Skeletal muscle cell (primary cell): ENCODE measurements at regions not wholly inside any gene's neighbourhood (a gene's known extent, or its start where the extent isn't known, plus 50 kb on each side); places are given as distances from the start of the nearest gene placed in this dataset.

Experiments used
- DNase-seq: peaks from one replicate; pipeline ENCODE4 v3.0.0-alpha.2; 2010; ENCODE audit warnings: low read depth
- H3K4me3 ChIP-seq: 2 replicates; pipeline ENCODE4 v1.5.1; 2011; ENCODE audit warnings: low read depth, mild to moderate bottlenecking, control low read depth, low read length, moderate library complexity

DNA sequence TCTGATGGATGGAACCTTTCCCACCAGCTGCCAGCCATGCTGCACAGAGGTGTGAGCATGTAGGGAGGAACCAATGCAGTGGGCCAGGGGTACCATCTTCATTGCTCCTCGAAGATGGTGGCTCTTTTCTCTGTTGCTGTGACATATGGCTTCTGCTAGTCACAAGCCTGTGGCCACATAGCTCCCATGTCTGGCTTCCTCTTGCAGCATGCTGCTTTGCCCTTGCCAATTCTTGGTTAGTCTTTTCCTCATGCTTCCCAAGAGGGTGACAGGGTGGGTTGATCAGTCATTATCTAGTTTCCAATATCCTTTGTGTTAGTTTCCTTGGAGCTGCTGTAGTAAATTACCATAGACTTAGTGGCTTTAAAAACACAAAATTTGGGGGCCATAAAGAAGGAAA, 123.4 kb downstream of the ETS2 start:
- H3K4me3 ChIP-seq = no peak overlapping the region
- DNase-seq = no peak

DNA sequence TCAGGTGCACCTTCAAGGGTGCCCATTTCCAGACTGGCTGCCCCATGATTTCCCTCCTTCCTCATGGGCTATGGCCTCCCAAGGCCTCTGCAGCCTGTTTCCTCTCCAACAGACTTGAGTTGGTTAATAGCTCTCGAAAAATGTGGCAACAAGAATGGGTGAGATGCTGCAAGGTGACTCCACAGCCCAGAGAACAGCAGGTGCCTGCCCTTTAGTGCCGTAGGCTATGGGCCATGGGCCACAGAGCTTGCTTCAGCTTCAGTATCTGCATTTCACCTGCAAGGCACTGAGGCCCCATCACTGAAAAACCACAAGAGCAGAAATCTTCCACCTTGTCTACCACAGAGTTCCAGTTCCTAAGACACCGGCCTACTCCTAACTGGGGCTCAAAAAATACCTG, 122.0 kb downstream of the ETS2 start:
- DNase-seq = no peak
- no peak overlapping the region for H3K4me3 ChIP-seq

- H3K4me3 ChIP-seq = no peak overlapping the region
- DNase-seq = peak; percentile 87
Observed at GRCh38 chr21:38925923-38926322, 120.2 kb downstream of the ETS2 start.

DNA sequence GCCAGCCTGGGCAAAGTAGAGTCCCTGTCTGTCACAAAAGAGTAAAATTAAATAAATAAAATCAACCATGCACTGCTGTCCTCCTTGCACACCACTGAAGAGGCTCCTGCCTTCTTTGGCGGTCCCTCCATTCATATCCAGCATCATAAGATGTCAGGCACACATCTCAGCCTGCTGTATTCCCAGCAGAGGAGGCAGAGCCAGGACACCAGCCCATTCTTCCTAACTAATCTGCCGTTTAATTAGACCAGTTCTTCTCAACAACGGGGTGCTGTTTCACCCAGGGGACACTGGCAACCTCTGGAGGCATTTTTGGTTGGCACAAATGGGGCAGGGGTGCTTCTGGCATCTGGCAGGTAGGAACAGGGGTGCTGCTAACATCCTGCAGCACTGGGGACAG, 119.7 kb downstream of the ETS2 start:
- H3K4me3 ChIP-seq = no peak overlapping the region
- DNase-seq = no peak

- DNase-seq = no peak
- no peak overlapping the region for H3K4me3 ChIP-seq
Observed at GRCh38 chr21:38924954-38925353, 119.2 kb downstream of the ETS2 start.

GRCh38 chr21:38923429-38923828, 117.7 kb downstream of the ETS2 start:
- H3K4me3 ChIP-seq = no peak overlapping the region
- DNase-seq = no peak

GRCh38 chr21:38922474-38923235, 116.9 kb downstream of the ETS2 start:
- no peak for DNase-seq
- no peak overlapping the region for H3K4me3 ChIP-seq

GRCh38 chr21:38921511-38922251, 116.0 kb downstream of the ETS2 start:
- no peak for DNase-seq
- H3K4me3 ChIP-seq = no peak overlapping the region

DNA sequence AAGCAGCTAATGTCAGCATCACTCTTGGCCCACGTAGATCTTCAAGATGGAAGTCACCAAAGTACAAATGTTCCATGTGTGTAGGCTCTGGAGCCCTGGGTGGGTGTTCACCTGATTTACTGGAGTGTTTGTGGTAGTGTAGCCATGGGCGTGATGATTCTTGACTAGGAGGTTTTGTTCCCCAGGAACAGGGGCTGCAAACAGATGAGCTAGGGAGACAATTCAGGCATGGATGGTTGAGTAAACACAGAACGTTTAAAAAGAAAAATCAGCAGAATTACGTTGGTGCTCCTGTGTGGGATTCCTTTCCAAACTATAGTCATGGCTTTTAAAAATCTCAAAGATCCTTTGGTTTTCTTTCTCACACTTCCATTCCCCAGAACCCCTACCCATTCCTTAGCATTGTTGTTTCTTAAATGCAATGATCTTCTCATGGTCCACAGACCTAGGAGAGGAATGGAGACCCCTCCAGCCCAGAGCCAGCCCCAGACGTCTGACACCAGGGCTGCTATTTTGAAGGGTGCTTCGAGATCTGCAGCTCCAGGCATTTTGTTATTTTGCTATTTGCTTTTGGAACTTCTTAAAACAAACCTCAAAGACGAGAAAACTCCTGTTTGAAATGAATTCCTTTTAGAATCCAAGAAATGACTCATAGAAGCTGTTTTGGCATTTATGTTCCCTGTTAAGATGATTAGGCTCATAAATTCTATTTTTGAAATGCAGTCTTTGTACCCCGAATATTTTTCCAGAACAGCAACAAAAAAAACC, 115.1 kb downstream of the ETS2 start:
- no peak overlapping the region for H3K4me3 ChIP-seq
- DNase-seq = no peak

- H3K4me3 ChIP-seq = no peak overlapping the region
- no peak for DNase-seq
Observed at GRCh38 chr21:38918607-38919346, 113.0 kb downstream of the ETS2 start.

DNA sequence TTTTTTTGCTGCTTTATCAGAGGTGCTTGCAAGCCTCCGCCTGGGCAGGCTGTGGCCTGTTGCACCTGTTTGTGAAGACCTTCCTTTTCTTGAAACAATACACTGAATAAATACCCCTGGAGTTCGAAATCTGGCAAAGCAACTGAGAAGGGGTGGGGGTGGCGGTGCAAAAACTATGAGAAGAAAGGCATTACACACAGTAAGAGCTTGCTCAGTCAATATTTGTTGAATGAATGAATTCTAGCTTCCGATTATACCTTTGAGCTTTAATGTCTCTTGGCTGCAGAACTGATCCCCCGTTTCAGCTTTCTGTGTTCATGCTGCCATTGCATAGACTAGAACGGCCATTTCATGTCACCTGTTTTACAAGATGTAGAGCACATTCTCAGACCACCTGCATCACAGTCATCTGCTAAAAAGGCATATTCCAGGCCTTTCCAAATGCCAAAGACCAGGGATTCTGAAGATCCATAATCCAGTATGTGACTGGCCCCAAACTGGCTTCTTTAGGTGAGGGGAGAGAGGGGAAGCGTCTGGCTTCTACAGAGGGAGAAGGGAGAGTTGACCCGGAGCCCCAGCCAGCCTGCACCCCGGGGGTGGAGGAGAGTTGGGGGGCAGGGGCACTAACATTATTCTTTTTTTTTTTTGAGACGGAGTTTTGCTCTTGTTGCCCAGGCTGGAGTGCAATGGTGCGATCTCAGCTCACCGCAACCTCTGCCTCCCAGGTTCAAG, 111.5 kb downstream of the ETS2 start:
- no peak overlapping the region for H3K4me3 ChIP-seq
- no peak for DNase-seq

- no peak for DNase-seq
- no peak overlapping the region for H3K4me3 ChIP-seq
Observed at GRCh38 chr21:38916214-38916964, 110.7 kb downstream of the ETS2 start.

GRCh38 chr21:38915546-38915945, 109.8 kb downstream of the ETS2 start:
- H3K4me3 ChIP-seq = no peak overlapping the region
- no peak for DNase-seq

DNA sequence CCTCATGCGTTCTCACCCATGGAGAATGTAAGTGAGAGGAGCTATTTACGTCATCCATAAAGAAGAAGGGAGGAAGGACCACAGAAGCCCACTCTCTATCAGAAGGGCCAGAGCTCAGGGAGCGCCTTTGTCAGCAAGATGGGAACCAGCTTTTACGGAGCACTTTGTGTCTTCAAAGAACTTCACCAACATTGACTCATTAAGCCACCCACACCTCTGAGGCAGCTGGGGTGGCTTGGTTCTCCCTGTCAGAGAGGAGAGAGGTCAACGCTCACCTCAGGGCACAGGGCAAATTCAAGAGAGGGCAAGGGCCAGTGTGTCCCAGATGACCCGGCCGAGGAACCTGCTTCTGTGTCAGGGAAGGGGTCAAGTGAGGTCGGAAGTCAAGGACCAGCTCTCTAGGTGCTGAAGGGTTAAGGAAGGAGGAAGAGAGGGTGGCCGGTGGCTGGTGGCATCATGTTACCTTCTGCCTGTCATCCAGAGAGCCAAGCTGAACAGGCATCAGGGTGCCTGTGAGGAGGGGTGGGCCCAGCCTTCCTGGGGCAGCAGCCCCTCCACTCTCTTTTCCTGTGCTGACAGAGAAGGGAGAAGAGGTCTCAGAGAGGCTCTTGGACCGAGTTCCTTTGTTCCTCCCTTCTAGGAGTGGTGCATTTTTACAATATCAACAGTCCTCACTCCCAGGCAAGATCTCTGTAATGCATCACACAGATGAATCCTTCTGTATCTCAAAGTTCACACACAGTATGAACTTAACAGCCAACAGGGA, 109.0 kb downstream of the ETS2 start:
- DNase-seq = peak; percentile 23
- H3K4me3 ChIP-seq = no peak overlapping the region

DNA sequence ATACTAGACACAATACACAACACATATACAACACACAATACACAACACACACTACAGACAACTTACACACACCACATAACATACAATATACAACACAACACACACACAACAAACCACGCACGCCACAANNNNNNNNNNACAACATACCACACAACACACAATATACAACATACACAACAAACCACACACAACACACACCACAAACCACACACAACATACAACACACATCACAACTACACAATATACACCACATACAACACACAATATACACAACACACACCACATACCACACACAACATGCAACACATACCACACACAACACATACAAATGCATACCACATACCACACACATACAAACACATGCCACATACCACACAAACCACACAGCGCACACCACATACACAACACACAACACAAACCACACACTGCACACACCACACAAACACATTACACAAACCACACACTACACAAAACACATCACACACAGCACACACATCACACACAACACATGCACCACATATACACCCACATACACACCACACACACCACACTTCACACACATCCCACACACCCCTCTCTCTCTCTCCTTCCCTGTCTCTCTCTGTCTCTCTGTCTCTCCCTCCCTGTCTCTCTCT, 108.3 kb downstream of the ETS2 start:
- H3K4me3 ChIP-seq = no peak overlapping the region

DNA sequence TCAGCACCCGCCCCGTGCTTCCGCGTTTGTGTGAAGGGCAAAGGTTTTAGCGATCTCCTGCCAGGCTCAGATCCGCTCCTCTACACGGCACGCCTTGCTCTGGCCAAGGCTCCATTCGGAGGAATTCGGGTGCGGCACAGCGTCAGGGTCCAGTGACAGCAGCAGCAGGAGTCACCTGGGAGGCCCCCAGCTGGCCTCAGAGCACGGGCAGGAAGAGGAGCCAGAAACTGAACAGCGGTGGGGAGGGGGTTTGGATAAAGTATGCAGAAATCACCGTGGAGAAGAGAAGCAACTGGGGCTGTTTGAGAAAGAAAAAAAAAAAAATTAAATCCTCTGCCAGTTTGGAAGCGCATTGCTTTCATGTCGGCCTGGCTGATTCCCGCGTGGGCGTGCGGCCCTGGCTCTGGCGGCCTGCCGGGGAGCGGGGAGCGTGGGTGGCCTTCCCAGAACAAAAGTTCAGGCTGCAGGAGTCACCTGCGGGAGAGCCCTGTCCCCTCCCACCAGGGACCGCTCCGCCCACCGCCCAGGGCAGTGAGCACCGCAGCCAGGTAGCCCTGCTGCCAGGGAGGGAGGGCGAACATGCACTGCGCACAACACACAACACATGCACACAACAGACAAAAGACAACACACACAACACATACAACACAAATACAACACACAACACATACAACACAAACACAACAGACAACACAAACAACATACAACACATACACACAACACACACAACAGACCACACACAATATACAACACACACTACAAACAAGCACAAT, 107.6 kb downstream of the ETS2 start:
- DNase-seq = peak; percentile 76
- H3K4me3 ChIP-seq = no peak overlapping the region

More for the DNA sequence above, 108.3 kb downstream of the ETS2 start:
- DNase-seq = no peak

DNA sequence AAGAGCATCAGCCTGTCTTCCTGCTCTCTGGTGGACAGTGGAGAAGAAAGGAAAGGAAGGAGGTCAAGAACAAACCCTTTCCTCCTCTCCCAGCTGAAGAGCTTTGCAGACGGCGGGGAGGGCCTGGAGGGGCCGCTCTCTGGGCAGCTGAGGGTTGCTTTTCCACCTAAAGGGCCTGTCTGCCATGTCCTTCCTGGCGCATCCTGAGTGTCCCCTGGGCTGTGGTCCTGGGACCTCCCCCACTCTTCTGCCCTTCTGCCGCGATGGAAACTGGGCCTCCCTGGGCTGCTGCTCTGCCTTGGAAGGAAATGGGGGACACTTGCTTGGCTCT, 107.0 kb downstream of the ETS2 start:
- no peak for DNase-seq
- no peak overlapping the region for H3K4me3 ChIP-seq
